AG09309 (cell line): ENCODE measurements at regions not wholly inside any gene's neighbourhood (a gene's known extent, or its start where the extent isn't known, plus 50 kb on each side); places are given as distances from the start of the nearest gene placed in this dataset.

Source experiments
- DNase-seq: peaks from one replicate; pipeline ENCODE4 v3.0.0-alpha.2; 2010; ENCODE audit warnings: low read depth
- H3K4me3 ChIP-seq: 2 replicates; pipeline ENCODE4 v1.5.1; 2011; ENCODE audit warnings: mild to moderate bottlenecking, low read depth, low read length, moderate library complexity; ENCODE audit not compliant: control insufficient read depth
- TF ChIP-seq, protein P1 (sequence below): IDR thresholded peaks from 2 replicates; pipeline ENCODE4 v1.5.1; 2011; ENCODE audit warnings: mild to moderate bottlenecking, low read depth, low read length, inconsistent platforms; ENCODE audit not compliant: insufficient read depth, control insufficient read depth; ENCODE audit errors: missing control alignments

DNA sequence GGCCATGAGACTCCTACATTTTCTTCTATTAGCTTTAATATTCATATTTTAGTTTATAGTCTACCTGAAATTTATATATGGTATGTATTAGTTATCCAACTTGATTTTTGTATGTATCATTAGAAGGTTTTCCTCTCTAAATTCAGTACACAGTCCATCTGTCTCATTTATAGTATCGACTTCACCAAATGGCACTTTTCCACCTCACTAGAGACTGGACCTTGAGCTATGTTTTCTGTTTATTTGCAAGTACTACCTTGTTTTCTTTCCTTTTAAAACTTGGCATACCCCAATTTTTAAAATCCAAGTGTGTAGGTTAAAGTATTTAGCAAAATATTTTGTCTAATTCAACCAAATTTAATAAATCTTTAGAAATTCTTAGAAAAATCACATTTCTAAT lies 1137.5 kb downstream of the NSUN3 start:
- TF ChIP-seq, protein P1, sequence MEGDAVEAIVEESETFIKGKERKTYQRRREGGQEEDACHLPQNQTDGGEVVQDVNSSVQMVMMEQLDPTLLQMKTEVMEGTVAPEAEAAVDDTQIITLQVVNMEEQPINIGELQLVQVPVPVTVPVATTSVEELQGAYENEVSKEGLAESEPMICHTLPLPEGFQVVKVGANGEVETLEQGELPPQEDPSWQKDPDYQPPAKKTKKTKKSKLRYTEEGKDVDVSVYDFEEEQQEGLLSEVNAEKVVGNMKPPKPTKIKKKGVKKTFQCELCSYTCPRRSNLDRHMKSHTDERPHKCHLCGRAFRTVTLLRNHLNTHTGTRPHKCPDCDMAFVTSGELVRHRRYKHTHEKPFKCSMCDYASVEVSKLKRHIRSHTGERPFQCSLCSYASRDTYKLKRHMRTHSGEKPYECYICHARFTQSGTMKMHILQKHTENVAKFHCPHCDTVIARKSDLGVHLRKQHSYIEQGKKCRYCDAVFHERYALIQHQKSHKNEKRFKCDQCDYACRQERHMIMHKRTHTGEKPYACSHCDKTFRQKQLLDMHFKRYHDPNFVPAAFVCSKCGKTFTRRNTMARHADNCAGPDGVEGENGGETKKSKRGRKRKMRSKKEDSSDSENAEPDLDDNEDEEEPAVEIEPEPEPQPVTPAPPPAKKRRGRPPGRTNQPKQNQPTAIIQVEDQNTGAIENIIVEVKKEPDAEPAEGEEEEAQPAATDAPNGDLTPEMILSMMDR = no peak
- no peak for DNase-seq
- H3K4me3 ChIP-seq = no peak overlapping the region

DNA sequence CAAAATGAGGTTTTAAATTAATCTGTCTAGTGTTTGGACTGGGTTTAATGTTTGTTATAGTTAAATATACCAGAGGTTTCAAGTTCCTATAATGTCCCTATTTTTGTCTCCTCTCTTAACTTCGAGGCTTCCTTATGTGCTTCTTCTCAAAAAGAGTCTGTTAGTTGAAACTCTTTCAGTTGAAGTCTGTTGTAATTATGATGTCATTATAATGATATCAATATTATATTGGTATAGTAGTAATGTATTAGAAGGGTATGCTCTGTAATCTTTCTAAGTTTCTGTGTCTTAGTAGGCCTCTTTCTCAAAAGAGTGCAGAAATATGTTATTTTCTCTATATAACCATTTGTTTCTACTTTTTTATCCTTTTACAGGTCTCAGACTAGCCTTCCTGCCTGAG lies 1148.0 kb downstream of the NSUN3 start:
- TF ChIP-seq, protein P1 = no peak
- no peak for DNase-seq
- no peak overlapping the region for H3K4me3 ChIP-seq

DNA sequence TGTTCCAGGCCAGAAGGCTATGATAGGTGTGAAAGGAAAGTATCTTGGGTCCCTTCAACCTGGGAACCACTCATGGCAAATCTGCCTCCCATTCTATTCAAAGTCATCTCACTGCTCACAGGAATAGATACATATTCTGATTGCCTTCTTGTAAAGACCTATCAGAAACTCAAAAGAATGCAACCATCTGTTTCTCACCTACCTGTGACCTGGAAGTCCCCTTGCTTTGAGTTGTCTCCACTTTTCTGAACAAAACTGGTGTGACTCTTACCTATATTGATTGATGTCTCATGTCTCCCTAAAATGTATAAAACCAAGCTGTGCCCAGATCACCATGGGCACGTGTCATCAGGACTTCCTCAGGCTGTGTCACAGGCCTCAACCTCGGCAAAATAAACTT lies 1149.3 kb downstream of the NSUN3 start:
- no peak overlapping the region for H3K4me3 ChIP-seq
- TF ChIP-seq, protein P1 = no peak

DNA sequence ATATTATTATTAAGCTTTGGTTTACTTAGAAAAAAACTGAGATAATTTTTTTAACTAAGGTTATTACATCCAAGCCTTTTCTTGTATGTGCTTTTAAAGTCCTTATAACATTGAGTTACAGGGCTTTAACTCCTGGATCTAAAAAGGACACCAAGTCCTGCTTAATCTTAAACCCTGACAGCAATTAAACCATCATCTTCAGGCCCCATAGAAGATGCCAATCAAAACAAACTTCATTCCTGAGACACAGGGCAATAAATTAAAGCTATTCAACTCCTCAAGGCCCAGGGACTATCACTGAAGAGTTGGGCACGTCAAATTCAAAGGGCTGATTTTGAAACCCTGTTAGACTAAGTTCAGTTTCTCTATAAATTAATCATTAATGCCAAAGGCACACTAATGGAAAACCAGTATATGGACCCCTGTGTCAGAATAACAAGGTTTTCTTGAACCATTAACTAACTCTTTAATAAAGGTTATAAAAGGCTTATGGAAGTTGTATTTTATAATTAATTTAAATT lies 1152.6 kb downstream of the NSUN3 start:
- no peak for DNase-seq
- H3K4me3 ChIP-seq = no peak overlapping the region
- TF ChIP-seq, protein P1 = no peak

More for the DNA sequence above, 1149.3 kb downstream of the NSUN3 start:
- DNase-seq = no peak

DNA sequence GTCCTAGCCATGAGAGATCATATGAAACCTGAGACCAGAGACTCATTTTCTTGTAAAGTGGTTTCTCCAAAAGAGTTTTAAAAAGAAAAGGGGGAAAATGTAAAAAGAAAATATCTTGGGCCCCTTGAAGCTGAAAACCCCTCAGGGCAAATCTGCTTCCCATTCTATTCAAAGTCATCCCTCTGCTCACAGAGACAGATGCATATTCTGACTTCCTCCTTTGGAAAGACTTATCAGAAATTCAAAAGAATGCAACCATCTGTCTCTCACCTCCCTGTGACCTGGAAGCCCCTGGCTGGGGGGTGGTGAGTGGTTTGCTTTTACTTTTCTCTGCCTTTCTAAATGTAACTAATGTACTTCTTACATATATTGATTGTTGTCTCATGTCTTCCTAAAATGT lies 1154.8 kb downstream of the NSUN3 start:
- DNase-seq = no peak

DNA sequence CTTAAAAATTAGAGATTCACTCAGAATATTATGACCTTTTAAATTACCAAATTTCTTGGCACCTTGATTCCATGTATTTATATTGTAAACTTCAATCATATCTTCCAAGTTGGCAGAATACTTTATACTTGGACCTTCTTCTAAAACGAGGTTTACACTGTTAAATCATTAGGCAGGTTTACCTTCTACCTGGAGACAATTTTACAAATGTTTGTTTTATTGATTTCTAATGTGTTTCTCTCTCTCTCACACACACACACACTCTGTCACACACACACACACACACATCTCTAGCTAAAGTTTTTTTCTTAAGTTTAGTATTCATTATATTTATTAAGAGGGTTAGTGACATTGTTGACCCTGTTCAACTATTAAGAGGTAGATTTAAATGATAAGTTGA lies 1155.6 kb downstream of the NSUN3 start:
- TF ChIP-seq, protein P1 = no peak
- DNase-seq = no peak
- H3K4me3 ChIP-seq = no peak overlapping the region

More for the DNA sequence above, 1154.8 kb downstream of the NSUN3 start:
- TF ChIP-seq, protein P1 = no peak
- no peak overlapping the region for H3K4me3 ChIP-seq

DNA sequence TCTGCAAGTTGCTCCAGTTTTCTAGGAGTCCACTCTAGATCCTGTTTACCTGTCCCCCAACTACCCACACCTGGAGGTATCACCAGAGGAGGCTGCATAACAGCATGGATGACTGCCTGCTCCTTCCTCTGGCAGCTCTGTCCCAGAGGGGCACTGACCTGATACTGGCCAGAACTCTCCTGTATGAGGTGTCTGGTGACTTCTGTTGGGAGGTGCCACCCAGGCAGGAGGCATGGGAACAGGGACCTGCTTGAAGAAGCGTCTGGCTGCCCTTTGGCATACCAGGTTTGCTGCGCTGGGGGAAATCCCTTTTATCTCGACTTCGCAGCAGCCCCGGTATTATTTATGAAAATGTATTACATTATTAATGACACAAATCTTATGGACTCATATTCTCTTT lies 1163.6 kb downstream of the NSUN3 start:
- TF ChIP-seq, protein P1 = no peak
- no peak for DNase-seq
- H3K4me3 ChIP-seq = no peak overlapping the region
